HFFc6 (cell line): ENCODE measurements at regions not wholly inside any gene's neighbourhood (a gene's known extent, or its start where the extent isn't known, plus 50 kb on each side); places are given as distances from the start of the nearest gene placed in this dataset.

Experiments
- DNase-seq: peaks from one replicate; pipeline ENCODE4 v3.0.0-alpha.2; 2018
- H3K27ac Mint-ChIP-seq: 2 replicates; pipeline ENCODE4 v1.8.0; 2020; ENCODE audit warnings: mild to moderate bottlenecking, mixed read lengths
- H3K27me3 Mint-ChIP-seq: 2 replicates; pipeline ENCODE4 v1.8.0; 2021; ENCODE audit warnings: mild to moderate bottlenecking, moderate library complexity, mixed read lengths; ENCODE audit not compliant: insufficient read depth
- H3K36me3 Mint-ChIP-seq: 2 replicates; pipeline ENCODE4 v1.8.0; 2021; ENCODE audit warnings: low read depth, mixed read lengths
- H3K4me1 Mint-ChIP-seq: 2 replicates; pipeline ENCODE4 v1.8.0; 2020; ENCODE audit warnings: low read depth, mixed read lengths
- H3K4me3 Mint-ChIP-seq: 2 replicates; pipeline ENCODE4 v1.8.0; 2020; ENCODE audit warnings: mild to moderate bottlenecking, moderate library complexity, mixed read lengths
- H3K9me3 Mint-ChIP-seq: 2 replicates; pipeline ENCODE4 v1.8.0; 2020; ENCODE audit warnings: mild to moderate bottlenecking, mixed read lengths
- TF ChIP-seq, protein P1 (sequence below): fragments of 200-600 bp; sonication (generic); IDR thresholded peaks from 2 replicates; pipeline ENCODE4 v1.5.0; 2021; ENCODE audit warnings: antibody characterized with exemption, mild to moderate bottlenecking

DNA sequence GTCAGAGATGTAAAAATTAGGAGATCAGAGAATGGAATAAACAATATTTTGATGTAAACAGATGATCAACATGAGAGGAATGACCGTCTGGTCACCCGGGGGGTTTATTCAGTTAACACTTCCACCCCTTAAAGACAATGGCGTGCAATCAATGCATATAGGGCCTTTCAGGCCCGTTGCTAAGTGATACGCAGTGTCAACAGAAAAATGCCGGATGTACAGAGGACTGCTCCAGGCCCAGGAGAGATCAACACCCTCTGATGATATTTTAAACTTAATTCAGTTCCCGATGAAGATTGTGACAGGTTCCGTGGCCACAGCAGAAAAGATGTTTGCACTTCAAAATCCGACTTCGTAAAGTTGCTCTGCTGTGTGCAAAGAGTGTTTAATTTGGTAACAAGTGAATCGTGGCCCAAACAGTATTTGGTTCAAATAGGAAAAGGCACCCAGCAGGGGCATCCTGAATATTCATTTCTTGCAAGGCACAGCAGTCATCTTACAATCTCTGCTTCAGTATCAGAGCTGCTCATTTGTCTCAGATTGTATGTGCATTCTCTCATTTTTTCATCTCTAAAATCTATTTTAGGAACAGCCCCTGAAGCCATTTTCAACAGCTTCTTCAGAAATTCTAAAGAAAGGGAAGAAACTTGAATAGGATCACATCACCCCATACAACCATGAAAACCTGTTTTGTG is 72.6 kb downstream of the FOXB1 start:
- DNase-seq, result no peak
- TF ChIP-seq, protein P1, sequence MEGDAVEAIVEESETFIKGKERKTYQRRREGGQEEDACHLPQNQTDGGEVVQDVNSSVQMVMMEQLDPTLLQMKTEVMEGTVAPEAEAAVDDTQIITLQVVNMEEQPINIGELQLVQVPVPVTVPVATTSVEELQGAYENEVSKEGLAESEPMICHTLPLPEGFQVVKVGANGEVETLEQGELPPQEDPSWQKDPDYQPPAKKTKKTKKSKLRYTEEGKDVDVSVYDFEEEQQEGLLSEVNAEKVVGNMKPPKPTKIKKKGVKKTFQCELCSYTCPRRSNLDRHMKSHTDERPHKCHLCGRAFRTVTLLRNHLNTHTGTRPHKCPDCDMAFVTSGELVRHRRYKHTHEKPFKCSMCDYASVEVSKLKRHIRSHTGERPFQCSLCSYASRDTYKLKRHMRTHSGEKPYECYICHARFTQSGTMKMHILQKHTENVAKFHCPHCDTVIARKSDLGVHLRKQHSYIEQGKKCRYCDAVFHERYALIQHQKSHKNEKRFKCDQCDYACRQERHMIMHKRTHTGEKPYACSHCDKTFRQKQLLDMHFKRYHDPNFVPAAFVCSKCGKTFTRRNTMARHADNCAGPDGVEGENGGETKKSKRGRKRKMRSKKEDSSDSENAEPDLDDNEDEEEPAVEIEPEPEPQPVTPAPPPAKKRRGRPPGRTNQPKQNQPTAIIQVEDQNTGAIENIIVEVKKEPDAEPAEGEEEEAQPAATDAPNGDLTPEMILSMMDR, result no peak
- Mint-ChIP-seq H3K27me3 (peaks cover 13% of the 10 kb centered on the region; the same call in 1 of the 2 replicates), H3K36me3 (no peaks in the 10 kb centered on the region), H3K4me1 (no peaks in the 10 kb centered on the region), H3K27ac (no peak overlapping the region), H3K4me3 (no peak overlapping the region), H3K9me3 (peaks cover 4% of the 10 kb centered on the region)

DNA sequence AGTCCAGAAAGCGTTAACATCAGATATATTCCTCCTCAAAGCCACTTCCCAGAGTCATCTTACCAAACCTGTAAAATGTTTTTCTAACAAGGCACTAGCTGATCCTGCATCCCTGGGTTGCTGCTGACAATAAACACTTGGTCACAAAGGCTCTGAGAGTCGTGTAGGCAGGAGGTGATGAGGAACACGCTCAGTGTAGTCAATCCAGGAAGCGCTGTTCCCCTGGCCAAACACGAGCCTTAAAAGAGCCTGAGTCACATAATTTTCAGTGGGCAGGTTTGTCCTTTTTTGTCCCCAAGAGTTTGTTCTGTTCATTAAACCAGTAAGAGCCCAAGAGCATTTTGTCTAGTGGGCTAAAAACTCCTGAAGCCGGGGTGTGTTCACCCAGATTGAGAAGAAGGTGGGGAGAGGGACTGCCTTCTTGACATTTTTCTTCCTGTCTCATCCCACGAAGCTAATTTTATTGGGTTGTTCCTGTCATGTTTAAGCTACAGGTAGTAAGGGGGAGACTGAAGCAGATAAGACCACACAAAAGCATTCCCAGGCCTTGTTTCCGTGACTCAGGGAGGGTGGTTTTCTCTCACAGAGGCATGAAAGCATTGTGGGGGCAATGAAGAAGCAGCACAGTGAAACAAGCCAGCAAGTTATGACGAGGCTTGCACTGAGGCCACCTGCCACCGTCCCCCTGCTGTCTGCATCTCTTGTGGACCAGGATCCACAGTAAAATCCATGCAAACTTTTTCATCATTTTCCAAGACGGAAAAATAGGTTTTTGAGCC is 73.7 kb downstream of the FOXB1 start:
- H3K27ac Mint-ChIP-seq, result no peak overlapping the region
- H3K4me3 Mint-ChIP-seq, result no peak overlapping the region
- TF ChIP-seq, protein P1, result no peak
- peaks cover 4% of the 10 kb centered on the region for H3K9me3 Mint-ChIP-seq
- H3K27me3 Mint-ChIP-seq, result peaks cover 12% of the 10 kb centered on the region; the same call in 1 of the 2 replicates
- no peaks in the 10 kb centered on the region for H3K36me3 Mint-ChIP-seq
- no peaks in the 10 kb centered on the region for H3K4me1 Mint-ChIP-seq
- no peak for DNase-seq

DNA sequence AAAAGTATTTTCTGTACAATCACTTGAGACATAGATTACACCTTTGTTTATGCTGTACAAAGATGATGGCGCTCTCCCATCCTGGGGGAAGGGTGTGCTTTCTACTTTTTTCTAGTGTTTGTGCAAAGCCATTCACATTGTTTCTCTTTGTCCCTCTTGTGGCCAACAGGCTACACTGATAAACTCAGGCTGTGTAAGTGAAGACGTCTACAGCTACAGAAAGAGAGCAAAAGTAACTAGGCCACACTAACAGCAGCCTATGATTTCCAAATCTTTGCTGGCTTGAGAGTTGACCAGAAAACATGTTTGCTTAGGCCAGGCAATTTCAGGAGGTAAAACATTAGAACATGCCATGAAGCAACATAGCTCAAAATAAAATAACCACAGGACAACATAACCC is 75.1 kb downstream of the FOXB1 start:
- peaks cover 6% of the 10 kb centered on the region; the same call in 1 of the 2 replicates for H3K27me3 Mint-ChIP-seq
- no peaks in the 10 kb centered on the region for H3K9me3 Mint-ChIP-seq
- DNase-seq, result no peak
- TF ChIP-seq, protein P1, result peak; percentile 42
- no peak overlapping the region for H3K27ac Mint-ChIP-seq
- H3K36me3 Mint-ChIP-seq, result no peaks in the 10 kb centered on the region
- no peak overlapping the region for H3K4me3 Mint-ChIP-seq
- no peaks in the 10 kb centered on the region for H3K4me1 Mint-ChIP-seq

DNA sequence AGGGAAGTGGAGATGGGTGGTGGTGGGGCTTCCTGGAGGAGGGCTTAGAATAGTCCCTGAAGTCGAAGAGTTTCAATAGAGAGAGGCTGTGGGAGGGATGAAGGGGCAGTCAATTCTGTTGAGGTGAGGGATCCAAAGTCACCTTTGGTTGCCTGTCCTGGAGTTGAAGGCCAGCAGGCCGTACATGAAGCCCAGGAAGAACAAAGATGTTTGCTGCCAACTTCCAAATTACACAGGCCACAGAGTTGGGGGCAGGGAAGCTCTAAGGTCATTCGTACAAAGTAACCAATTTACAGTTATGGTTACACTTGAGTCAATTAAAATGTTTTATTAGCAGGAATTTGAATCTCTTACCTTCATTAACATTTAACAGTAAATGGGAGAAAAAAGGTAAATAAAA is 77.9 kb downstream of the FOXB1 start:
- Mint-ChIP-seq H3K4me3 (no peak overlapping the region), H3K4me1 (no peaks in the 10 kb centered on the region), H3K27me3 (peaks cover 8% of the 10 kb centered on the region; the same call in 1 of the 2 replicates), H3K27ac (no peak overlapping the region), H3K36me3 (no peaks in the 10 kb centered on the region), H3K9me3 (no peaks in the 10 kb centered on the region)
- TF ChIP-seq, protein P1, result no peak
- DNase-seq, result no peak

DNA sequence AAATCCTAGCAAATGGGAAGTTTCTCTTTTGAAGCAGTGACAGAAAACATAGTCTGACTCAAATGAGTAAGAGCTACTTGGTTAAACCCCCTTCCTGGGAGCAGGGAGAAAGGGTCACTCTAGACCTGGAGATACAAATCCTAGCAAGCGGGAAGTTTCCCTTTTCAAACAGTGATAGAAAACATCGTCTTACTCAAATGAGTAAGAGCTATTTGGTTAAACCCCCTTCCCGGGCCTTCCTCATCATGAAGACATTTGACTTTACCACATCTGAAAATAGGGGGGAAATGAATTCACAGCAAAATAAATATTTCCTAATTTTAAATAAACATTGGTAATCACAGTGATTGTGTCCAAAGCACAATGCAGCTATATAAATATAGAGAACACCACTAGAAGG is 79.2 kb downstream of the FOXB1 start:
- no peaks in the 10 kb centered on the region for H3K36me3 Mint-ChIP-seq
- DNase-seq, result no peak
- H3K27ac Mint-ChIP-seq, result no peak overlapping the region
- TF ChIP-seq, protein P1, result no peak
- peaks cover 7% of the 10 kb centered on the region; the same call in 1 of the 2 replicates for H3K27me3 Mint-ChIP-seq
- H3K4me3 Mint-ChIP-seq, result no peak overlapping the region
- no peaks in the 10 kb centered on the region for H3K4me1 Mint-ChIP-seq
- H3K9me3 Mint-ChIP-seq, result no peaks in the 10 kb centered on the region
